HEK293 (cell line): ENCODE measurements at regions not wholly inside any gene's neighbourhood (a gene's known extent, or its start where the extent isn't known, plus 50 kb on each side); places are given as distances from the start of the nearest gene placed in this dataset.

Experiments
- CTCF ChIP-seq: fragments of 450-650 bp; formaldehyde crosslinking; IDR thresholded peaks from 2 replicates; pipeline ENCODE4 v1.5.1; 2016; ENCODE audit warnings: missing biosample characterization, missing genetic modification characterization
- MYNN ChIP-seq: fragments of 450-650 bp; formaldehyde crosslinking; IDR thresholded peaks from 2 replicates; pipeline ENCODE4 v1.5.1; 2016; ENCODE audit warnings: missing biosample characterization, missing genetic modification characterization, borderline replicate concordance
- ZNF138 ChIP-seq: fragments of 450-650 bp; formaldehyde crosslinking; IDR thresholded peaks from 2 replicates; pipeline ENCODE4 v1.5.1; 2016; ENCODE audit warnings: missing biosample characterization, missing genetic modification characterization, borderline replicate concordance

- no peak for TF ChIP-seq CTCF
- no peak for TF ChIP-seq MYNN (tag by site-specific recombination)
- no peak for TF ChIP-seq ZNF138
Observed at GRCh38 chr19:57033576-57033975, 86.2 kb upstream of the USP29 start.
